ENCODE measurements at regions not wholly inside any gene's neighbourhood (a gene's known extent, or its start where the extent isn't known, plus 50 kb on each side); places are given as distances from the start of the nearest gene placed in this dataset.

GRCh38 chr5:116640236-116640635 lies 65.6 kb upstream of the SEMA6A start:
- H3K36me3 ChIP-seq (ENCODE audit: control insufficient read depth, insufficient read depth, low read length) = no peaks in the 10 kb centered on the region
- DNase-seq (ENCODE audit: low read depth) = no peak
- no peaks in the 10 kb centered on the region for H3K27me3 ChIP-seq (ENCODE audit: control insufficient read depth, insufficient read depth, low read length)
- H3K4me3 ChIP-seq (ENCODE audit: low read depth, low read length) = no peak overlapping the region
- TF ChIP-seq, protein P1, sequence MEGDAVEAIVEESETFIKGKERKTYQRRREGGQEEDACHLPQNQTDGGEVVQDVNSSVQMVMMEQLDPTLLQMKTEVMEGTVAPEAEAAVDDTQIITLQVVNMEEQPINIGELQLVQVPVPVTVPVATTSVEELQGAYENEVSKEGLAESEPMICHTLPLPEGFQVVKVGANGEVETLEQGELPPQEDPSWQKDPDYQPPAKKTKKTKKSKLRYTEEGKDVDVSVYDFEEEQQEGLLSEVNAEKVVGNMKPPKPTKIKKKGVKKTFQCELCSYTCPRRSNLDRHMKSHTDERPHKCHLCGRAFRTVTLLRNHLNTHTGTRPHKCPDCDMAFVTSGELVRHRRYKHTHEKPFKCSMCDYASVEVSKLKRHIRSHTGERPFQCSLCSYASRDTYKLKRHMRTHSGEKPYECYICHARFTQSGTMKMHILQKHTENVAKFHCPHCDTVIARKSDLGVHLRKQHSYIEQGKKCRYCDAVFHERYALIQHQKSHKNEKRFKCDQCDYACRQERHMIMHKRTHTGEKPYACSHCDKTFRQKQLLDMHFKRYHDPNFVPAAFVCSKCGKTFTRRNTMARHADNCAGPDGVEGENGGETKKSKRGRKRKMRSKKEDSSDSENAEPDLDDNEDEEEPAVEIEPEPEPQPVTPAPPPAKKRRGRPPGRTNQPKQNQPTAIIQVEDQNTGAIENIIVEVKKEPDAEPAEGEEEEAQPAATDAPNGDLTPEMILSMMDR (IDR thresholded peaks at IDR 0.05; ENCODE audit: insufficient read depth, low read length, poor library complexity, severe bottlenecking) = no peak

DNA sequence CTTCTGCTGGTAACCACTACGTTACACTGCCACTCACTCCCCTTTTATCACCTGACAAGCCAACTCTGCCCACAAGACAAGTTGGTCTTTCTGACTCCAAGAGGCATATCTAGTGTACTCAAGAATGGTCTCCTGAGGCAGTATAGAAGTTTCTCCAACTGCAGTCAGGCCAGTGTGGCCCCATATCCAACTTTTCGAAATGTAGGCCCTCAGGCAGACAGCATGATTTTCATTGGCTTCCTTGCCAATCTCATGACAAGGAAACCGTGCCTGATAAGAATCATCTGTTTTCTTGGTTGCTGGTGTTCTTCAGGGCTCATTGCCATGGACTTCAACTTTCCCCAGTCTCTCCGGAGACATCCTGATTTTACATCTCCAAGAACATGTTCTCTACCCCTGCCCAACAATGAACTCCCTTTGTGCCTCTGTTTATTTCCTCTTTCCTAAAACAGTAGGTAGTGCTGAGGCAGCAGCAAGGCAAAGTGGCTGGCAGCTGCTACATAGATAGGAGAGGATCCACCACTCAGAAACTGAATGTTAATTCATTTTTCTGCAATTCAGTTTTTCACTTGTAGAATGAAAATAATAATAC lies 62.6 kb upstream of the SEMA6A start:
- Histone ChIP-seq H3K27me3 (ENCODE audit: control insufficient read depth, insufficient read depth, low read length) (no peaks in the 10 kb centered on the region), H3K4me3 (ENCODE audit: low read depth, low read length) (no peak overlapping the region), H3K36me3 (ENCODE audit: control insufficient read depth, insufficient read depth, low read length) (no peaks in the 10 kb centered on the region)
- no peak for DNase-seq (ENCODE audit: low read depth)
- TF ChIP-seq, protein P1 (IDR thresholded peaks at IDR 0.05; ENCODE audit: insufficient read depth, low read length, poor library complexity, severe bottlenecking) = no peak

- DNase-seq (ENCODE audit: low read depth) = no peak
- Histone ChIP-seq H3K27me3 (ENCODE audit: control insufficient read depth, insufficient read depth, low read length) (no peaks in the 10 kb centered on the region), H3K4me3 (ENCODE audit: low read depth, low read length) (no peak overlapping the region), H3K36me3 (ENCODE audit: control insufficient read depth, insufficient read depth, low read length) (no peaks in the 10 kb centered on the region)
- TF ChIP-seq, protein P1 (IDR thresholded peaks at IDR 0.05; ENCODE audit: insufficient read depth, low read length, poor library complexity, severe bottlenecking) = no peak
Observed at GRCh38 chr5:116632890-116633289, 58.3 kb upstream of the SEMA6A start.

GRCh38 chr5:116631147-116631546 lies 56.5 kb upstream of the SEMA6A start:
- Histone ChIP-seq H3K27me3 (ENCODE audit: control insufficient read depth, insufficient read depth, low read length) (no peaks in the 10 kb centered on the region), H3K4me3 (ENCODE audit: low read depth, low read length) (no peak overlapping the region), H3K36me3 (ENCODE audit: control insufficient read depth, insufficient read depth, low read length) (no peaks in the 10 kb centered on the region)
- DNase-seq (ENCODE audit: low read depth) = no peak
- TF ChIP-seq, protein P1 (IDR thresholded peaks at IDR 0.05; ENCODE audit: insufficient read depth, low read length, poor library complexity, severe bottlenecking) = no peak

GRCh38 chr5:116629168-116629567 lies 54.5 kb upstream of the SEMA6A start:
- DNase-seq (ENCODE audit: low read depth) = no peak
- Histone ChIP-seq H3K4me3 (ENCODE audit: low read depth, low read length) (no peak overlapping the region), H3K27me3 (ENCODE audit: control insufficient read depth, insufficient read depth, low read length) (no peaks in the 10 kb centered on the region), H3K36me3 (ENCODE audit: control insufficient read depth, insufficient read depth, low read length) (no peaks in the 10 kb centered on the region)
- TF ChIP-seq, protein P1 (IDR thresholded peaks at IDR 0.05; ENCODE audit: insufficient read depth, low read length, poor library complexity, severe bottlenecking) = no peak

Data from kidney epithelial cell (primary cell).